HG03460 (cell line): ENCODE measurements at regions not wholly inside any gene's neighbourhood (a gene's known extent, or its start where the extent isn't known, plus 50 kb on each side); places are given as distances from the start of the nearest gene placed in this dataset.

Experiments
- ATAC-seq: cut with Tn5 transposase; IDR thresholded peaks from one replicate; pipeline ENCODE4 v1.9.1; 2021; ENCODE audit not compliant: unreplicated experiment

GRCh38 chr16:47972246-47972985 lies 183.4 kb downstream of the ABCC12 start:
- no peak for ATAC-seq

GRCh38 chr16:47971225-47971624 lies 184.6 kb downstream of the ABCC12 start:
- no peak for ATAC-seq

GRCh38 chr16:47970291-47970931 lies 185.4 kb downstream of the ABCC12 start:
- no peak for ATAC-seq

GRCh38 chr16:47967374-47967773 lies 188.4 kb downstream of the ABCC12 start:
- ATAC-seq: no peak

GRCh38 chr16:47966325-47966724 lies 189.5 kb downstream of the ABCC12 start:
- no peak for ATAC-seq

- ATAC-seq: no peak
These were observed 190.4 kb downstream of the ABCC12 start for GRCh38 chr16:47965439-47965838.

GRCh38 chr16:47958726-47959125 lies 197.1 kb downstream of the ABCC12 start:
- ATAC-seq: no peak

- ATAC-seq: no peak
These were observed 198.9 kb downstream of the ABCC12 start for GRCh38 chr16:47956916-47957315.

- no peak for ATAC-seq
These were observed 206.1 kb downstream of the ABCC12 start for GRCh38 chr16:47949714-47950113.

GRCh38 chr16:47949276-47949675 lies 206.5 kb downstream of the ABCC12 start:
- ATAC-seq: no peak

- no peak for ATAC-seq
These were observed 208.1 kb downstream of the ABCC12 start for GRCh38 chr16:47947723-47948122.

GRCh38 chr16:47946092-47946491 lies 209.7 kb downstream of the ABCC12 start:
- ATAC-seq: no peak

GRCh38 chr16:47944589-47944988 lies 211.2 kb downstream of the ABCC12 start:
- no peak for ATAC-seq

GRCh38 chr16:47943235-47943634 lies 212.6 kb downstream of the ABCC12 start:
- ATAC-seq: no peak

- ATAC-seq: no peak
These were observed 215.3 kb downstream of the ABCC12 start for GRCh38 chr16:47940466-47940865.

- ATAC-seq: no peak
These were observed 216.1 kb downstream of the ABCC12 start for GRCh38 chr16:47939680-47940079.

- ATAC-seq: no peak
These were observed 217.5 kb downstream of the ABCC12 start for GRCh38 chr16:47938272-47938671.

- no peak for ATAC-seq
These were observed 227.8 kb downstream of the ABCC12 start for GRCh38 chr16:47928008-47928407.

- ATAC-seq: no peak
These were observed 228.5 kb downstream of the ABCC12 start for GRCh38 chr16:47927330-47927729.

- no peak for ATAC-seq
These were observed 229.9 kb downstream of the ABCC12 start for GRCh38 chr16:47925811-47926460.

- ATAC-seq: no peak
These were observed 230.8 kb downstream of the ABCC12 start for GRCh38 chr16:47924950-47925349.

- ATAC-seq: no peak
These were observed 234.3 kb downstream of the ABCC12 start for GRCh38 chr16:47921535-47921934.
